Suprapubic skin (tissue), 4 donors: ENCODE measurements at regions not wholly inside any gene's neighbourhood (a gene's known extent, or its start where the extent isn't known, plus 50 kb on each side); places are given as distances from the start of the nearest gene placed in this dataset.

Experiments
- EP300 ChIP-seq: sonication (generic); formaldehyde crosslinking; IDR thresholded peaks from one replicate; pipeline ENCODE4 v1.6.1; 2017; ENCODE audit warnings: antibody characterized with exemption
- POLR2AphosphoS5 ChIP-seq, 3 donors: sonication (generic); formaldehyde crosslinking; IDR thresholded peaks; one replicate each; pipeline ENCODE4 v1.6.1; 2017; ENCODE audit warnings: antibody characterized with exemption in 3 of 3
- TF ChIP-seq, protein P1 (sequence below), 2 donors: fragments of 200-600 bp in 1 of 2; fragments of 450-650 bp in 1 of 2; sonication (generic) in 1 of 2; IDR thresholded peaks; one replicate each; pipeline ENCODE4 v1.5.1; 2016 to 2019; ENCODE audit warnings: antibody characterized with exemption in 2 of 2, mild to moderate bottlenecking in 1 of 2, moderate library complexity in 1 of 2

DNA sequence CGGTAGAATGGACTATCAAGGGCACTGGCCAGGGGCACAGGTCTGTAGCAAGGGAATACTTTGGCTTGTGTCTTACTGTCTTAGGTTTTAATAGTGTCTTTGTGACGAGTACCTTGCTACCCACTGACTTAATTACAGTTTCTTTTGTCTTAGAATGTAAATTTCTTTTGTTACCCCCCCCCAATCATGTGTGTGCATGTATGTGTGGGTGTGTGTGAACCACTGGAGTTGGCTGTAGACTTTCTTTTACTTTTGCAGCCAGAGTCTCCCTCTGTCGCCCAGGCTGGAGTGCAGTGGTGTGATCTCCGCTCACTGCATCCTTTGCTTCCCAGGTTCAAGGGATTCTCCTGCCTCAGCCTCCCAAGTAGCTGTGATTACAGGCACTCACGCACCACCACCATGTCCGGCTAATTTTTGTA, 61.8 kb upstream of the CLDN14 start:
- TF ChIP-seq, protein P1, sequence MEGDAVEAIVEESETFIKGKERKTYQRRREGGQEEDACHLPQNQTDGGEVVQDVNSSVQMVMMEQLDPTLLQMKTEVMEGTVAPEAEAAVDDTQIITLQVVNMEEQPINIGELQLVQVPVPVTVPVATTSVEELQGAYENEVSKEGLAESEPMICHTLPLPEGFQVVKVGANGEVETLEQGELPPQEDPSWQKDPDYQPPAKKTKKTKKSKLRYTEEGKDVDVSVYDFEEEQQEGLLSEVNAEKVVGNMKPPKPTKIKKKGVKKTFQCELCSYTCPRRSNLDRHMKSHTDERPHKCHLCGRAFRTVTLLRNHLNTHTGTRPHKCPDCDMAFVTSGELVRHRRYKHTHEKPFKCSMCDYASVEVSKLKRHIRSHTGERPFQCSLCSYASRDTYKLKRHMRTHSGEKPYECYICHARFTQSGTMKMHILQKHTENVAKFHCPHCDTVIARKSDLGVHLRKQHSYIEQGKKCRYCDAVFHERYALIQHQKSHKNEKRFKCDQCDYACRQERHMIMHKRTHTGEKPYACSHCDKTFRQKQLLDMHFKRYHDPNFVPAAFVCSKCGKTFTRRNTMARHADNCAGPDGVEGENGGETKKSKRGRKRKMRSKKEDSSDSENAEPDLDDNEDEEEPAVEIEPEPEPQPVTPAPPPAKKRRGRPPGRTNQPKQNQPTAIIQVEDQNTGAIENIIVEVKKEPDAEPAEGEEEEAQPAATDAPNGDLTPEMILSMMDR (IDR thresholded peaks at IDR 0.05): no peak
- TF ChIP-seq EP300 (no peak), POLR2AphosphoS5 (IDR thresholded peaks at IDR 0.05) (no peak)
